ENCODE measurements at regions not wholly inside any gene's neighbourhood (a gene's known extent, or its start where the extent isn't known, plus 50 kb on each side); places are given as distances from the start of the nearest gene placed in this dataset.
A peak's percentile ranks its signal among the peaks of the same experiment; 100 is the strongest.
"Not testable (repeated sequence)": the region's sequence is repeated elsewhere in the genome, so short reads cannot be mapped to it uniquely, and the experiment has no call there.

- DNase-seq: peak; percentile 3
Measured at GRCh38 chr3:156050918-156051317, 69.5 kb upstream of the KCNAB1 start.

DNA sequence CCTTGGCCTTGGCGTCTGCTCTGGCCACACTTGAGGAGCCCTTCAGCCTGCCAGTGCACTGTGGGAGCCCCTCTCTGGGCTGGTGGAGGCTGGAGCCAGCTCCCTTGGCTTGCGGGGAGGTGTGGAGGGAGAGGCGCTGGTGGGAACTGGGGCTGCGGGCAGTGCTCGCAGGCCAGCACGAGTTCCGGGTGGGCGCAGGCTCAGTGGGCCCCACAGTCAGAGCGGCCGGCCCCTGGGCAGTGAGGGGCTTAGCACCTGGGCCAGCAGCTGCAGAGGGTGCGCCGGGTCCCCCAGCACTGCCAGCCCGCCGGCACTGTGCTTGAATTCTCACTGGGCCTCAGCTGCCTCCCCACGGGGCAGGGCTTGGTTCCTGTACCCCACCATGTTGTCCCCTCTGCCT is 68.7 kb upstream of the KCNAB1 start:
- no peak for DNase-seq

GRCh38 chr3:156052115-156052514 is 68.3 kb upstream of the KCNAB1 start:
- no peak for DNase-seq

- DNase-seq: no peak
Measured at GRCh38 chr3:156059950-156060501, 60.4 kb upstream of the KCNAB1 start.

DNA sequence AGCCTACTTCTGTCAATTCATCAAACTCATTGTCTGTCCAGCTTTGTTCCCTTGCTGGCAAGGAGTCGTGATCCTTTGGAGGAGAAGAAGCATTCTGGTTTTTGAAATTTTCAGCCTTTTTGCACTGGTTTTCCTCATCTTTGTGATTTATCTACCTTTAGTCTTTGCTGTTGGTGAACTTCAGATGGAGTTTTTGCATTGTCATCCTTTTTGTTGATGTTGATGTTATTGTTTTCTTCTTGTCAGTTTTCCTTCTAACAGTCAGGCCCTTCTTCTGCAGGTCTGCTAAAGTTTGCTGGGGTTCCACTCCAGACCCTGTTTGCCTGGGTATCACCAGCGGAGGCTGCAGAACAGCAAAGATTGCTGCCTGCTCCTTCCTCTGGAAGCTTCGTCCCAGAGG is 52.2 kb upstream of the KCNAB1 start:
- not testable (repeated sequence) for DNase-seq

- DNase-seq: no peak
Measured at GRCh38 chr3:156070028-156070427, 50.4 kb upstream of the KCNAB1 start.

Data from fibroblast of upper back skin (primary cell).